Chondrocyte (in vitro differentiated cells): ENCODE measurements at regions not wholly inside any gene's neighbourhood (a gene's known extent, or its start where the extent isn't known, plus 50 kb on each side); places are given as distances from the start of the nearest gene placed in this dataset.

Source experiments
- DNase-seq: peaks from one replicate; pipeline ENCODE4 v3.0.0; 2021; ENCODE audit warnings: mixed read lengths, low spot score
- H3K27ac Mint-ChIP-seq: one replicate; pipeline ENCODE4 v1.8.0; 2021; ENCODE audit warnings: mild to moderate bottlenecking, moderate library complexity, mixed read lengths; ENCODE audit not compliant: unreplicated experiment
- H3K27me3 Mint-ChIP-seq: 2 replicates; pipeline ENCODE4 v1.8.0; 2021; ENCODE audit warnings: low read depth, mixed read lengths
- H3K36me3 Mint-ChIP-seq: 2 replicates; pipeline ENCODE4 v1.8.0; 2021; ENCODE audit warnings: low read depth, mixed read lengths
- H3K4me1 Mint-ChIP-seq: 2 replicates; pipeline ENCODE4 v1.8.0; 2021; ENCODE audit warnings: low read depth, mild to moderate bottlenecking, mixed read lengths
- H3K4me3 Mint-ChIP-seq: one replicate; pipeline ENCODE4 v1.8.0; 2021; ENCODE audit warnings: mild to moderate bottlenecking, moderate library complexity, mixed read lengths; ENCODE audit not compliant: unreplicated experiment
- H3K9me3 Mint-ChIP-seq: 2 replicates; pipeline ENCODE4 v1.8.0; 2021; ENCODE audit warnings: low read depth, mixed read lengths
- TF ChIP-seq, protein P1 (sequence below): fragments of 200-600 bp; sonication (generic); IDR thresholded peaks from 2 replicates; pipeline ENCODE4 v1.5.0; 2021; ENCODE audit warnings: antibody characterized with exemption, mild to moderate bottlenecking, moderate library complexity

GRCh38 chr22:49555526-49555925 lies 272.1 kb downstream of the BRD1 start:
- Mint-ChIP-seq H3K4me3 (no peak overlapping the region), H3K36me3 (no peaks in the 10 kb centered on the region), H3K9me3 (peaks cover 15% of the 10 kb centered on the region), H3K27me3 (peaks cover 4% of the 10 kb centered on the region), H3K27ac (no peak overlapping the region), H3K4me1 (no peaks in the 10 kb centered on the region)
- DNase-seq: no peak
- TF ChIP-seq, protein P1, sequence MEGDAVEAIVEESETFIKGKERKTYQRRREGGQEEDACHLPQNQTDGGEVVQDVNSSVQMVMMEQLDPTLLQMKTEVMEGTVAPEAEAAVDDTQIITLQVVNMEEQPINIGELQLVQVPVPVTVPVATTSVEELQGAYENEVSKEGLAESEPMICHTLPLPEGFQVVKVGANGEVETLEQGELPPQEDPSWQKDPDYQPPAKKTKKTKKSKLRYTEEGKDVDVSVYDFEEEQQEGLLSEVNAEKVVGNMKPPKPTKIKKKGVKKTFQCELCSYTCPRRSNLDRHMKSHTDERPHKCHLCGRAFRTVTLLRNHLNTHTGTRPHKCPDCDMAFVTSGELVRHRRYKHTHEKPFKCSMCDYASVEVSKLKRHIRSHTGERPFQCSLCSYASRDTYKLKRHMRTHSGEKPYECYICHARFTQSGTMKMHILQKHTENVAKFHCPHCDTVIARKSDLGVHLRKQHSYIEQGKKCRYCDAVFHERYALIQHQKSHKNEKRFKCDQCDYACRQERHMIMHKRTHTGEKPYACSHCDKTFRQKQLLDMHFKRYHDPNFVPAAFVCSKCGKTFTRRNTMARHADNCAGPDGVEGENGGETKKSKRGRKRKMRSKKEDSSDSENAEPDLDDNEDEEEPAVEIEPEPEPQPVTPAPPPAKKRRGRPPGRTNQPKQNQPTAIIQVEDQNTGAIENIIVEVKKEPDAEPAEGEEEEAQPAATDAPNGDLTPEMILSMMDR: no peak

GRCh38 chr22:49554741-49555140 lies 272.9 kb downstream of the BRD1 start:
- TF ChIP-seq, protein P1: no peak
- Mint-ChIP-seq H3K36me3 (no peaks in the 10 kb centered on the region), H3K9me3 (peaks cover 18% of the 10 kb centered on the region), H3K4me3 (no peak overlapping the region), H3K27me3 (no peaks in the 10 kb centered on the region), H3K4me1 (no peaks in the 10 kb centered on the region), H3K27ac (no peak overlapping the region)
- no peak for DNase-seq

- H3K27ac Mint-ChIP-seq: no peak overlapping the region
- DNase-seq: no peak
- H3K4me3 Mint-ChIP-seq: no peak overlapping the region
- H3K27me3 Mint-ChIP-seq: no peaks in the 10 kb centered on the region
- H3K9me3 Mint-ChIP-seq: peaks cover 18% of the 10 kb centered on the region
- H3K36me3 Mint-ChIP-seq: no peaks in the 10 kb centered on the region
- no peaks in the 10 kb centered on the region for H3K4me1 Mint-ChIP-seq
- TF ChIP-seq, protein P1: no peak
These were observed 273.4 kb downstream of the BRD1 start for GRCh38 chr22:49554296-49554625.

- no peak overlapping the region for H3K4me3 Mint-ChIP-seq
- no peaks in the 10 kb centered on the region for H3K27me3 Mint-ChIP-seq
- H3K4me1 Mint-ChIP-seq: no peaks in the 10 kb centered on the region
- H3K36me3 Mint-ChIP-seq: no peaks in the 10 kb centered on the region
- H3K27ac Mint-ChIP-seq: no peak overlapping the region
- no peak for DNase-seq
- TF ChIP-seq, protein P1: no peak
- H3K9me3 Mint-ChIP-seq: peaks cover 16% of the 10 kb centered on the region
These were observed 274.0 kb downstream of the BRD1 start for GRCh38 chr22:49553518-49554295.

DNA sequence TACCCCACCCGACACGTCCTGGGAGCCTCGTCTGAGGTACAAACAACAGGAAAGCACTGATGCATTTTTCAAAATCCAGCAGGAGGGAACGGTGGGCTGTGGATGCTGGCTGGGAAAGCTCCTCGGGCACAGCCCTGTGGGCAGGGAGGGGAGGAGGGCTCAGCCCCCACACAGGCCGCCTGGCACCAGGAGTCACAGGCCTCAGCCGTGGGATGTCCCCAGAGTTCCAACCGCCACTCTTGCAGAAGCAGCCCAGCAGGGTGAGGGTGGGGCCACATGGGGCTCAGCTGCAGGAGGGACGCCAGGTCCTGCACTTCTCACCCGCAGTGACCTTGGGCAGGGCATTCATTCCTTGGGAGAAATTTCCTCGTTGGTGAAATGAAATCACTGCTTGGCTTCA lies 274.6 kb downstream of the BRD1 start:
- DNase-seq: no peak
- TF ChIP-seq, protein P1: no peak
- no peak overlapping the region for H3K27ac Mint-ChIP-seq
- no peak overlapping the region for H3K4me3 Mint-ChIP-seq
- peaks cover 14% of the 10 kb centered on the region for H3K9me3 Mint-ChIP-seq
- H3K4me1 Mint-ChIP-seq: no peaks in the 10 kb centered on the region
- no peaks in the 10 kb centered on the region for H3K36me3 Mint-ChIP-seq
- H3K27me3 Mint-ChIP-seq: no peaks in the 10 kb centered on the region
